ENCODE measurements at regions not wholly inside any gene's neighbourhood (a gene's known extent, or its start where the extent isn't known, plus 50 kb on each side); places are given as distances from the start of the nearest gene placed in this dataset.

DNA sequence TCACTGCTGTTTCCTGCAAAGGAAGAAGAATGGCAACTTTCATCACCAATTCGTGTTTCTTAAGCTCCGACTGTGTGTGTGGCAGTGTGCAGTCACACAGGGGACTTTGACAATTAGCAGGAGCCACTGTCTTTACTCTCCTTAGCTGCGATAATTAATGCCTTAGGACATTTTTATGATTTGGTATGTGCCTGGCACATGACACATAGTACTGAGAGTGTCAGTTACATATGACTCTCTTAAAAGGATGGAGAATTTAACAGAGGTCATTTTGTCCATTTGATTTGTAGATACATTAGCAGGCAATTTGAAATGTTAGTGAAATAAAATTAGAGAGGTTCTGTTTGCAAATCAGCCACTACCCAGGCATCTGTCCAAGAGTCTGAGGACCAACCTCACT lies 128.9 kb upstream of the VEPH1 start:
- no peak for TF ChIP-seq FOXP2 (optimal IDR thresholded peaks at IDR 0.05; ENCODE audit: borderline replicate concordance, extremely low read depth, extremely low read length, insufficient read depth)
- TF ChIP-seq SIN3A (IDR thresholded peaks at IDR 0.05; ENCODE audit: borderline replicate concordance, insufficient read depth, low read length) = no peak
- TF ChIP-seq TAF1 (IDR thresholded peaks at IDR 0.05; ENCODE audit: borderline replicate concordance, insufficient read depth, low read length) = no peak

- TF ChIP-seq SIN3A (IDR thresholded peaks at IDR 0.05; ENCODE audit: borderline replicate concordance, insufficient read depth, low read length) (no peak), POLR2AphosphoS5 (IDR thresholded peaks at IDR 0.05; ENCODE audit: low read depth, low read length) (no peak), REST (IDR thresholded peaks at IDR 0.05; ENCODE audit: insufficient read depth in 1 of 2, low read depth in 2 of 2, low read length in 2 of 2) (no peak), TAF1 (IDR thresholded peaks at IDR 0.05; ENCODE audit: borderline replicate concordance, insufficient read depth, low read length) (no peak), FOXP2 (optimal IDR thresholded peaks at IDR 0.05; ENCODE audit: borderline replicate concordance, extremely low read depth, extremely low read length, insufficient read depth) (no peak)
Observed at GRCh38 chr3:157631478-157631877, 128.3 kb upstream of the VEPH1 start.

DNA sequence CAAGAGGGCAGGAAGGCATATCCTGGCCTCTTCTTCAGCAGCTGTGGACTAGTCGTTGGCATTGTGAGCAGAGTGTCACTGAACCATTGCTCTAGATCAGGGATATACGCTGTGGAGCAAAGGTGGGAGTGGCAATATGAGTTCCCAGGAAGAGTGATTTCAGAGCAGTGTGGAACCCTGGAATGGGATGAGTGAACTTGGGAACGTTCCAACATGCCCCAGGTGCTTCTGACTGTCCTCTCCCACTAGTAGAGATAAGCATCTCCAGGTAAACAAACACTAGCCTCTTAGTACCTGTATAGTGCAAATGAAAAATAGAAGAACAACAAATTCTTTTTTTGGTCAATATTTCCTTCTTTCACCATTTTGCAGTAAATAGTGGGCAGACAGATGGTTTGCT lies 123.6 kb upstream of the VEPH1 start:
- no peak for TF ChIP-seq TAF1 (IDR thresholded peaks at IDR 0.05; ENCODE audit: borderline replicate concordance, insufficient read depth, low read length)
- no peak for TF ChIP-seq FOXP2 (optimal IDR thresholded peaks at IDR 0.05; ENCODE audit: borderline replicate concordance, extremely low read depth, extremely low read length, insufficient read depth)
- TF ChIP-seq POLR2AphosphoS5 (IDR thresholded peaks at IDR 0.05; ENCODE audit: low read depth, low read length) = no peak
- no peak for TF ChIP-seq SIN3A (IDR thresholded peaks at IDR 0.05; ENCODE audit: borderline replicate concordance, insufficient read depth, low read length)
- no peak for TF ChIP-seq REST (IDR thresholded peaks at IDR 0.05; ENCODE audit: insufficient read depth in 1 of 2, low read depth in 2 of 2, low read length in 2 of 2)

- no peak for TF ChIP-seq TAF1 (IDR thresholded peaks at IDR 0.05; ENCODE audit: borderline replicate concordance, insufficient read depth, low read length)
- TF ChIP-seq FOXP2 (optimal IDR thresholded peaks at IDR 0.05; ENCODE audit: borderline replicate concordance, extremely low read depth, extremely low read length, insufficient read depth) = no peak
- TF ChIP-seq SIN3A (IDR thresholded peaks at IDR 0.05; ENCODE audit: borderline replicate concordance, insufficient read depth, low read length) = no peak
- no peak for TF ChIP-seq POLR2AphosphoS5 (IDR thresholded peaks at IDR 0.05; ENCODE audit: low read depth, low read length)
- TF ChIP-seq REST (IDR thresholded peaks at IDR 0.05; ENCODE audit: insufficient read depth in 1 of 2, low read depth in 2 of 2, low read length in 2 of 2) = no peak
Observed at GRCh38 chr3:157624801-157625200, 121.6 kb upstream of the VEPH1 start.

GRCh38 chr3:157618886-157619285 lies 115.7 kb upstream of the VEPH1 start:
- TF ChIP-seq POLR2AphosphoS5 (IDR thresholded peaks at IDR 0.05; ENCODE audit: low read depth, low read length) (no peak), SIN3A (IDR thresholded peaks at IDR 0.05; ENCODE audit: borderline replicate concordance, insufficient read depth, low read length) (no peak), FOXP2 (optimal IDR thresholded peaks at IDR 0.05; ENCODE audit: borderline replicate concordance, extremely low read depth, extremely low read length, insufficient read depth) (no peak), REST (IDR thresholded peaks at IDR 0.05; ENCODE audit: insufficient read depth in 1 of 2, low read depth in 2 of 2, low read length in 2 of 2) (no peak), TAF1 (IDR thresholded peaks at IDR 0.05; ENCODE audit: borderline replicate concordance, insufficient read depth, low read length) (no peak)
